Esophagus (tissue), 2 donors: ENCODE measurements at regions not wholly inside any gene's neighbourhood (a gene's known extent, or its start where the extent isn't known, plus 50 kb on each side); places are given as distances from the start of the nearest gene placed in this dataset.

ENCODE experiments used
- H3K27ac ChIP-seq, 2 donors: one replicate each; pipeline ENCODE4 v1.5.1; 2013; ENCODE audit warnings: low read depth in 2 of 2, mild to moderate bottlenecking in 2 of 2, inconsistent platforms in 1 of 2, low read length in 1 of 2, moderate library complexity in 1 of 2
- H3K27me3 ChIP-seq, 2 donors: one replicate each; pipeline ENCODE4 v1.6.1; 2013; ENCODE audit warnings: low read length in 2 of 2, control low read depth in 1 of 2, mild to moderate bottlenecking in 1 of 2; ENCODE audit not compliant: insufficient read depth in 2 of 2, control insufficient read depth in 1 of 2
- H3K36me3 ChIP-seq, 2 donors: one replicate each; pipeline ENCODE4 v1.6.1; 2013; ENCODE audit warnings: low read length in 1 of 2; ENCODE audit not compliant: control insufficient read depth in 2 of 2, insufficient read depth in 2 of 2
- H3K4me1 ChIP-seq, 2 donors: one replicate each; pipeline ENCODE4 v1.6.1; 2013; ENCODE audit warnings: low read length in 1 of 2; ENCODE audit not compliant: control insufficient read depth in 2 of 2, insufficient read depth in 2 of 2
- H3K4me3 ChIP-seq, 2 donors: one replicate each; pipeline ENCODE4 v1.5.1; 2013; ENCODE audit warnings: low read length in 2 of 2, mild to moderate bottlenecking in 2 of 2, low read depth in 1 of 2, moderate library complexity in 1 of 2
- H3K9me3 ChIP-seq, 2 donors: one replicate each; pipeline ENCODE4 v1.6.1; 2013; ENCODE audit warnings: mild to moderate bottlenecking in 2 of 2, low read depth in 1 of 2, low read length in 1 of 2, moderate library complexity in 1 of 2; ENCODE audit not compliant: control insufficient read depth in 2 of 2, insufficient read depth in 1 of 2
- WGBS, 2 donors: extraction: QIAGEN DNeasy Blood & Tissue Kit; methylation state at CpG; one replicate each; pipeline ENCODE4 v1.1.7; 2013; 5-methylcytosine and 5-hydroxymethylcytosine counted together
- donor health status: healthy with polysubstance abuse.
- donor health status: Bipolar disorder and iron deficiency.

DNA sequence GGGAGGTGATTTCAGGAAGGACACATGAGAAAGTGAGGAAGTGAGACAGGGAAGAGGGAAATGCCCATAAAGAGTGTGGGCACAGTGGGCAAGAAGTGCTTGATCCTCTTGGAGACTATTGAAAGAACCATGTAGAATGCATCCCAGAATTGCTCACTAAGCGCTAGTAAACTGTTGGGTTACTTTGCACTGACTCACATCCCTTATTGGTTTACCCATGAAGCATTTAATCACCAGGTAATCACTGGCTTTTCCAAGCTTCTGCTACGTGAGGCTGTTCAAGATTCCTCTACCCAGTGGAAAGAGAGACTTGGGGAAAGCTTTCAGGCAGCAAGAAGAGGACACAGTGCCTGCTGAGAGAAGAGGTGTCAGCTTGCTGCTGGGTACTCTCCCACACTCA is 410.0 kb upstream of the JAG1 start:
- Histone ChIP-seq H3K27ac (no peak overlapping the region), H3K9me3 (no peaks in the 10 kb centered on the region), H3K4me3 (no peak overlapping the region), H3K36me3 (no peaks in the 10 kb centered on the region), H3K4me1 (no peaks in the 10 kb centered on the region), H3K27me3 (no peaks in the 10 kb centered on the region)
- 77 to 90% methylated on average over 2 of the region's 2 CpGs for WGBS, 2 donors

DNA sequence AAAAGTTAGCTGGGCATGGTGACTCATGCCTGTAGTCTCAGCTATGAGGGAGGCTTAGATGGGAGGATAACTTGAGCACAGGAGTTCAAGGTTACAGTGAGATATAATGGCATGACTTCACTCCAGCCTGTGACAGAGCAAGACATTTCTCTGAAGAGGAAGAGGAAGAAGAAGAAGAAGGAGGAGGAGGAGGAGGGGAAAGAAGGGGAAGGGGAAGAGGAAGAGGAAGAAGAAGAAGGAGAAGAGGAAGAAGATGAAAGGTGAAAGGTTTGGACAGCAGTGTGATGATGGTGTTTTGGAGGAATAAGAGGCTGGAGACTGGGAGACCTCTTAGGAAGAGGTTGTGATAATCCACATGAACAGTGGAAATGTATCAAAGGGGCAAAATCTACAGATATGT is 410.7 kb upstream of the JAG1 start:
- no peaks in the 10 kb centered on the region for H3K9me3 ChIP-seq
- no peaks in the 10 kb centered on the region for H3K36me3 ChIP-seq
- H3K27me3 ChIP-seq, result no peaks in the 10 kb centered on the region
- no peak overlapping the region for H3K4me3 ChIP-seq
- no peaks in the 10 kb centered on the region for H3K4me1 ChIP-seq
- H3K27ac ChIP-seq, result no peak overlapping the region

DNA sequence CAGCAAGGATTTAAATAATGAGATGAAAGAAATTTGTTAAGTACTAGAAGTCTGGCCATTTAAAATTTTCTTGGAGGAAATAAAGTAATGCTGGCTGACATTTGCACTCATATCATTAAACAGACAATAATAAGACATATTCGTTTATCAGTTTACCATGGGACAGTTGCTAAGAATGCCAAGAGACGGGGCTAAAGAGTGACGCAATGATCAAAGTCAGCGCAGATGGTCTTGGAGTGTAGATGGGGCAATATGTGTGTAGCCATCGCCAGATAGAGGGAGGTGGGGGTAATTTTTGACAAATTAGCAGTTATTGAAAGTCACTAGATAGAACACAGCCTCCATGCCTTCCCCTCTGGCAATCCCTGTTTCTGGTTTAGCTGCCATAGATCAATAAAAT is 413.2 kb upstream of the JAG1 start:
- Histone ChIP-seq H3K4me1 (no peaks in the 10 kb centered on the region), H3K27me3 (no peaks in the 10 kb centered on the region), H3K27ac (no peak overlapping the region), H3K9me3 (no peaks in the 10 kb centered on the region), H3K4me3 (no peak overlapping the region), H3K36me3 (no peaks in the 10 kb centered on the region)
- 75 to 88% methylated on average over 5 of the region's 5 CpGs for WGBS, 2 donors

DNA sequence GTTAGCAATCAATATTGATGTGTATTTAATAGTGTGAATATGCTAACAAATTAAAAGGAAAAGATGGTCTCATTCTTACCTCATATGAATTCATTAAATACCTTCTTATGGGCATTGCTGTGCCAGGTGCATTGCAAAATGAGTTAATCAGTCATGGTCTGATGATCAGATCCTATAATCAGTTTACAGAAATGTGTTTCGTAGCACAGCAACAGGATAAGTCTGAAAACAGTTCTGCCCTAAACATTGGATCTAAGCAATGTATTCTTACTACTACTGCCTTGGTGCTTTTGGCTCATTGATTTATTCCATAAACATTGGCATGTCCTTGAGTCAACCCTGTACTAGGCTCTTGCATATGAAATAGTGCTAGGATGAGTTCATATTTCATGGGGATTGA is 417.0 kb upstream of the JAG1 start:
- H3K9me3 ChIP-seq, result no peaks in the 10 kb centered on the region
- 64 to 65% methylated on average over 1 of the region's 1 CpG for WGBS, 2 donors

DNA sequence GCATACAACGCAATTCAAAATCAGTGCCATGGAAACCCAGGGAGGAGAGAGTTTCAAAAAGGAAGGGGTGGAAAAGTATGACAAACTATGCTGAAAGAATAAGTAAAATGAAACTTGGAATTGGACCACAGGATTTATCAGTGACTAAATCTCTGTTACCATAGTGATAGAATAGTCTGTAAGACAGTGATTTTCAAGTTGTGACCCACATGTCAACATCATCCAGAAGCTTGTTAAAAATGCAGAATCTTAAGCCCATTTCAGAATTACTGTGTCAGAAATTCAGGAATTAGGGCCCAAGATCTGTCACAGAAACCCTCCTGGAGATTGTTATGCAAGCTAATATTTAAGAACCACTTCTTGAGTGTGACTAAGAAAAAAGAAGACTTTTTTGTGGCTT is 417.7 kb upstream of the JAG1 start:
- Histone ChIP-seq H3K9me3 (no peaks in the 10 kb centered on the region), H3K4me1 (no peaks in the 10 kb centered on the region), H3K4me3 (no peak overlapping the region), H3K27ac (no peak overlapping the region), H3K36me3 (no peaks in the 10 kb centered on the region), H3K27me3 (no peaks in the 10 kb centered on the region)
- 69 to 89% methylated on average over 1 of the region's 1 CpG for WGBS, 2 donors

More for the DNA sequence above, 417.0 kb upstream of the JAG1 start:
- H3K36me3 ChIP-seq, result no peaks in the 10 kb centered on the region
- no peaks in the 10 kb centered on the region for H3K4me1 ChIP-seq
- no peak overlapping the region for H3K27ac ChIP-seq
- H3K4me3 ChIP-seq, result no peak overlapping the region
- no peaks in the 10 kb centered on the region for H3K27me3 ChIP-seq

DNA sequence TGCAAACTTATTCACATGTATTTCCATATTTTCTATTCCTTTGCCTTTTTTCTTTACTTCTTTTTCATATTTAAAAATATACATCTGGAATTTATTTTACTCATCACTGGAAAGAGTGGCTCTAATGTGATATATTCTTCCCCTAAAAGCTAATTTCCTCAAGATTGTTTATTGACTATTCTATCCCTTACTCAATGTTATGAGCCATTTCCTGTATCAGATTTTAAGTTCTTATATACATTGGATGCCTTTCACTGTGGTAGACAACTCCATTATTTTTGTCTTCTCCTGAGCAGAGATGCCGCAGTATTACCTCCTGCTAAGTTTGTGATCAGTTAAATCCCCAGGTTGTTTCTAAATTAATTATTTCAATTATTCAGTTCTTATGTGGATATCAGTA is 418.4 kb upstream of the JAG1 start:
- Histone ChIP-seq H3K4me3 (no peak overlapping the region), H3K4me1 (no peaks in the 10 kb centered on the region), H3K9me3 (no peaks in the 10 kb centered on the region), H3K36me3 (no peaks in the 10 kb centered on the region), H3K27ac (no peak overlapping the region), H3K27me3 (no peaks in the 10 kb centered on the region)
- 94 to 97% methylated on average over 1 of the region's 1 CpG for WGBS, 2 donors

DNA sequence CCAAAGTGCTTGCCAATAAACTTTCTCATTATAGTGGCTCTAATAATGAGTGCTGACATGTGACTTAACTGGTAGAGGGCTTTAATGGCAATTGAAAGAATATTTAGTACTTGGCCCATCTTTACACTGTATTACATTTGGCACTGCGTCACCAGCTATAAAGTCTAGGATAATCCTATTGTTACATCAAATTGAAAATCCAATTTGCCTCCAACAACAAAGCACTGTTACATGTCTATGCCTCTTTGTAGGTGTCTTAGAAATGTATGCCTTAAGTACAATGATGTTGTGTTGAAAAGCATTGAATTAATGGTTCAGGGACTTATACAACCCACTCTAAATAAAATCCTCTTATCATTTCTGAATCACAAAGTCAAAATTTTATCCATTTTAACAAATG is 420.4 kb upstream of the JAG1 start:
- Histone ChIP-seq H3K4me3 (no peak overlapping the region), H3K4me1 (no peaks in the 10 kb centered on the region), H3K27me3 (no peaks in the 10 kb centered on the region), H3K9me3 (no peaks in the 10 kb centered on the region), H3K36me3 (no peaks in the 10 kb centered on the region), H3K27ac (no peak overlapping the region)
- WGBS, 2 donors, result 72 to 92% methylated on average over 1 of the region's 1 CpG

DNA sequence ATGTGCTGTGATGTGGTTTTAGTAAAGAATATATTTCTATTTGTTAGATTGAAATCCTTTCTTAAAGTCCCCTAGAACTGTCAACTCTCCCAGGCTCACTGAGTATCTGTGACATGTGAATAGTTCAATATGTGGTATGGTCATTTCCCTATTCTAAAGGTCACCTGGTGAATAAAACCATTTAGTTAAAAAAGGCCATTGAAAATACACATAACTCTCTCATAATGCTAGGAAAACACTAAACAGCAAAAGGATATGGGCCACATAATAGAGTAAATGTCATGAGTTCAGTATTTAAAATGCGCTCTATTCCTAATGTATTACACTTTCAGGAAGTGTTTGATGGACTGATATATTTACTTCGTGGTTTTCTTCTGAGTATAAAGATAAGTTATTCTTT is 420.9 kb upstream of the JAG1 start:
- 62 to 70% methylated on average over 2 of the region's 2 CpGs for WGBS, 2 donors
- H3K36me3 ChIP-seq, result no peaks in the 10 kb centered on the region

DNA sequence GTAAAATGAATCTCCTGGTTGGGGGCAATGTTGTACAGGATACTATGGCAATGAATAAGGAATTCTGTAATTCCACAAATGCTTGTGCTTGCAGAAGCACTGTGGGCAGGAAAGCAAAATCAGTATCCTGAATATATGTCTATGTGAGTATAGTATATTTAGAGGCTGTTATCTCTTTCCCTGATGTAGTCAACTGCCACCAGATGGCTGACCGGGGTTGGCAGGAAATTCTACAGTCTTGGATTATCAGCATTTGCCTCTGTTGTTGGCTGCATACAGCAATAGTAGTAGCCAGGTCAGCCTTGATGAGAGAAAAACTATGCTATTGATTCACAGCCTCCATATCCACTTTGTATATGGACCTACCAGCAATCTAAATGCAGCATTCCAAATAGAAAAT is 425.1 kb upstream of the JAG1 start:
- Histone ChIP-seq H3K27me3 (no peaks in the 10 kb centered on the region), H3K4me3 (no peak overlapping the region), H3K27ac (no peak overlapping the region), H3K4me1 (no peaks in the 10 kb centered on the region), H3K9me3 (no peaks in the 10 kb centered on the region), H3K36me3 (no peaks in the 10 kb centered on the region)
- WGBS, 2 donors, result 66 to 71% methylated on average over 1 of the region's 1 CpG

More for the DNA sequence above, 420.9 kb upstream of the JAG1 start:
- no peaks in the 10 kb centered on the region for H3K27me3 ChIP-seq
- no peak overlapping the region for H3K27ac ChIP-seq
- no peaks in the 10 kb centered on the region for H3K9me3 ChIP-seq
- no peak overlapping the region for H3K4me3 ChIP-seq
- H3K4me1 ChIP-seq, result no peaks in the 10 kb centered on the region

DNA sequence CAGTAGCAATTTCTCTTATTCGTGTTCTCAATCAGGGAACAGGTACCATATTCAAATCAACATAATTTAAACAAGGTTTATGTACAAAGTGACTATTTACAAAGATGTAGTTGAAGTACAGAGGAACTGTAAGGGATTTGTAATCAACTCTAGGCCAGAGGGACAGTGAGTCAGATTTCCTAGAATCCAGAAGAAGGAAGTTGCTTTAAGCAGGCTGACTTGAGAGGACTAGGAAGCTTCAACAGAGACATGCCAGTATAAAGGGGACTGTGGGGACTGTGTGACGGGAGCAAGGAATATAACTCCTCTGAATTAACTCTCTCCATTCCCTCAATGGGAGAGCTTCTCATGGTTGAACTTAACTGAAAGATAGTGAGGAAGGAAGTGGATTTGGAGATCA is 427.4 kb upstream of the JAG1 start:
- H3K4me3 ChIP-seq, result no peak overlapping the region
- H3K4me1 ChIP-seq, result no peaks in the 10 kb centered on the region
- H3K27me3 ChIP-seq, result no peaks in the 10 kb centered on the region
- 71 to 85% methylated on average over 2 of the region's 2 CpGs for WGBS, 2 donors
- no peaks in the 10 kb centered on the region for H3K9me3 ChIP-seq
- no peak overlapping the region for H3K27ac ChIP-seq
- H3K36me3 ChIP-seq, result no peaks in the 10 kb centered on the region
